Activated gamma-delta T cell treated with anti-CD3 and anti-CD28 coated beads, Interleukin-2, amount 50 U/mL, for 16 hours (primary cell): ENCODE measurements at regions not wholly inside any gene's neighbourhood (a gene's known extent, or its start where the extent isn't known, plus 50 kb on each side); places are given as distances from the start of the nearest gene placed in this dataset.

Source experiments
- DNase-seq: peaks from one replicate; pipeline ENCODE4 v3.0.0-alpha.2; 2020; ENCODE audit warnings: low read depth

DNA sequence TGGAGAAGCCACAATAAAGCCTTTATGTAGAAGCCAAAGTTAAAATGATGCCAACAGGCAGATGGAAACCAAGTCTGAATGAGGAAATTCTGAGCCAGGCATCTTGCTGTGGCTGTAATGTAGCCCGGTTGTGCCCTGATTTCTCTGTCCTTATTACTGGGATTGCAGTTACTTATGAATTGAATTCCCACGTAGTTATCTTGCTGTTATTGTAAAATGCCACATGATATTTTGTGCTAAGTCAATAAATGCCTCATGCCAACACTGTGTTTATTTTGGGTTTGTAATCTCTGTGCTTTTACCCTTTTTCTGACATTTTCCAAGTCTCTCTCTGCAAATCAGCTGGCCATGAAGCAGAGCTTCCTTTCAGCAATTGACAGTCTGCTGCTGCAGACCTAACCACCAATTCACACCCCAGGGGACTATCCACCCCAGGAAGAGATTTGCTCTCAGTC is 486.1 kb upstream of the GOLIM4 start:
- no peak for DNase-seq

GRCh38 chr3:168579010-168579409 is 483.3 kb upstream of the GOLIM4 start:
- no peak for DNase-seq

- no peak for DNase-seq
These were observed 480.0 kb upstream of the GOLIM4 start for GRCh38 chr3:168575750-168576149.

DNA sequence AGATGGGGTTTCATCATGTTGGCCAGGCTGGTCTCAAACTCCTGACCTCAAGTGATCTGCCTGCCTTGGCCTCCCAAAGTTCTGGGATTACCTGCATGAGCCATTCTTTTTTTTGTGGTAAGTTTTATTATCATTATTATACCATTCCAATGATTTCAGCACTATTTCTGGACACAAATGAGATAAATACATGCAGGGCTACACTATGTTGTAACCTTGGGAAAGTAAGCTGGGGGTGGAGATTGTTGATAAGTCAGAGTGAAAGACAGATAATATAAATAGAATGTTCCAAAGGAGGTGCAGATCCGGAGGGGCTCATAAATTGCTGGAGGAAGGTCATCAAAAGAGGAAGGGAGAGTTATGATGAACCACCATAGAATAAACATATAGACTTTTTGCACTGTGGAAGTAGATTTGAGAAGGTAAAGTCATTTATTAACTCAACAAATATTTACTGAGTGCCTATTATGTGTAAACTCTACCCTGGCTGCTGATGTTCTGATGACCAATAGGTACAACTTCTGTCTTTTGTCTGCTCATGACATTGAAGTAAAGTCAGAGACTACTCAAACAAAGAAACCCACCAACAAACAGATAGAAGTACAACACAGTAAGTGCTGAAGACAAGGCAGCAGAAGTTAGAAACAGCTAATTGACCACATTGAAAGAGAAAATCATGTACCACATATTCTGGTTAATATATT is 478.9 kb upstream of the GOLIM4 start:
- DNase-seq: no peak

- DNase-seq: no peak
These were observed 474.9 kb upstream of the GOLIM4 start for GRCh38 chr3:168570404-168571155.

GRCh38 chr3:168558728-168559411 is 463.1 kb upstream of the GOLIM4 start:
- DNase-seq: no peak

DNA sequence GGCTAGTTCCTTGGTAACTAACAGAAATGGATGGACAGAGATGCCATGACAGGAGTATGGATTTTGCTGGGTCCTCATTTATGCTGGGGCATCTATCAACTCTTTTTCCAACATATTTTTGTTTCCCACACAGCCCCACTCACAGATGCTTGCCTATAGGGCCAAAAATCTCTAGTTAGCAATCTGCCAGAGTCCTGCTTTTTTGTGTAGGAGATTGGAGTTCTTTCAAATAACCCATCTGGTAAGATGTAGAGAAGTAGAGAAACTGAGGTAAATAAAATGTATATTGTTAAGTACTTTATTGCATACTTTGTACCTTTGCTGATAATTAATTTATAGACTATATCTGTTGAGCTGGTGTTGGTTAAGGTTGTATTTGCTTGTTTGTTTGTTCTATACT is 456.5 kb upstream of the GOLIM4 start:
- no peak for DNase-seq

DNA sequence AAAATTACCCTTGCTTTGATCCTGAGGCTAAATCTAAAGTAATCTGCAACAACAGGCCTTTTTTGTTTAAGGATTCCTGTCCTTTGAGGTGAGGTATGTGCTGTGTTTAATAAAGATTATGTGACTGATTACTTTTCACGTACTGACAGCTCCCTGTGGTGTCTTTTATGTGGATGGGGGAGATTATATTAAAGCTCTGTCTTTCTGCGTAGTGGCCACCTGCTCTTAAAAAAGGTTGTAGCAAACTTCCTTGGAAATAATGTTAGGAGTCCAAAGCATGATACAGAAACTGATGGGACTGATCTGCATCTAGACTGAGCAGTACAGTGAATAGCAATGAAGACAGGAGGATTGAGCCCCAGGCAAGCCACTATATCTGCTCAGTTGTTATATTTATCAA is 453.0 kb upstream of the GOLIM4 start:
- no peak for DNase-seq

DNA sequence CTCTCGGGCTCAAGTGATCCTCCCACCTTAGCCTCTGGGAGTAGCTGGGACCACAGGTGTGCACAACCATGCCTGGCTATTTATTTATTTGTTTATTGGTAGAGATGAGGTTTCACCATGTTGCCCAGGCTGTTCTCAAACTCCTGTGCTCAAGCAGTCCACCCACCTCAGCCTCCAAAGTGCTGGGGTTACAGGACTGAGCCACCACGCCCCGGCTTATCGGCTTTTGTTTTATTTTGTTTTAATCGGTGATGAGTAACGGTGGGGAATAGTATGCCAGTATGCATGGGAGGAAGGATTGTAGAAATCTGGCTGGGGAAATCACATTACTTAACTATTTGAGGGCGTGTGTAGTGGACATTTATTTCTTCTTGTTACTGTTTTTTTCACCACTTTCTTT is 451.0 kb upstream of the GOLIM4 start:
- DNase-seq: no peak

- no peak for DNase-seq
These were observed 449.9 kb upstream of the GOLIM4 start for GRCh38 chr3:168545591-168545990.

- no peak for DNase-seq
These were observed 448.6 kb upstream of the GOLIM4 start for GRCh38 chr3:168544097-168544957.

DNA sequence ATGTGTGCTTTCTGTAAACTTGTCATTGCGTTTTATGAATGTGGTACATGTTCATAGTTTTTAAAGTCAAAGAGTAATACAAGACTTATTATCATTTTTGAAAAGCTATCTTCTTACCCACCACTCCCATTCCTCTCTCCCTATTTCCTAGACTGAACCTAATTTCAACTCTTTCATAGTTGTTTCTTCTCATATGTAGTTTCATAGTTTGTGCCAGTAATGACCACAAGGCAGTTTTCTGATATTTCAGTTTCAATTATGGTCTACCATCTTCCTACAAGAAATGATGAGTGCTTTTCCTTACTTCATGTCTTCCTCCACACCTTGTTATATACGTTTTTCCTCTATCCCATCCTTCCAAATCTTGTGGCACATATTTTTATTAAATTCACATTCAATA is 445.0 kb upstream of the GOLIM4 start:
- DNase-seq: no peak

DNA sequence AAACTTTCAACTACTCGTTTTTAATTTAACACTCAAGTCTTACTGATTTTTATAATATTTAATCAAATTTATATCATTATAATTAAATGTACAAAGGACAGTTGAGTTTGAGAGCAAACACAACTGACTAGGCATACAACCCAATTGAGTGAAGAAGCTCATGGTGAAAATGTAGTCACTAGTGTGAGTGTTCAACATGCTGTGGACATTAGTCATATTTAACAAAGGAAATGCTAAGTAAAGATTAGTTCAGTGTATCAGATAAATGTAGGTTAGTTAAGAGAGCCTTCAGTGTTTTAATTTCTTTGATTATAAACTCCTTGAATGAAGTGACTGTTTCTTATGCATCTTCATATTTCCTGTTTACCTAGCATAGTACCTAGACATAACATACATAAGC is 444.2 kb upstream of the GOLIM4 start:
- no peak for DNase-seq

GRCh38 chr3:168534761-168535160 is 439.0 kb upstream of the GOLIM4 start:
- no peak for DNase-seq

DNA sequence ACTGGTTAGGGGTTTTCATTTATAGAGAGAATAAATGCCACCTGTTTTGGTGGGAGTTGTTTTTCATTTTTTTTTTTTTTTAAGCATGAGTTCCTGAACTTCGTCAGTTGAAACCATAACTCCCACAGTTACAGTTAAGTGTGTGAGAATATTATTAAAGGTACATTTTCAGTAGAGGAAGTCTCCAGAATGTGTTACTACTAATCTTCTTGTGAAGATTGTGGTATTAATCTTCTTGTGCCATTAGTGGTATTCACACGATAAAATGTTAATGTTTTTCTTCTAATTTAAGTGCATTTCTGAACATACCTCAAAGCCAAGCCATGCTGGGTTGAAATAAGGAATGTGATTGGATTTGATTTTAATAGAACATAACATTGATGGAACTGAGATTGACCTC is 437.9 kb upstream of the GOLIM4 start:
- DNase-seq: no peak

- DNase-seq: no peak
These were observed 436.4 kb upstream of the GOLIM4 start for GRCh38 chr3:168532135-168532534.

GRCh38 chr3:168531116-168531515 is 435.4 kb upstream of the GOLIM4 start:
- no peak for DNase-seq

DNA sequence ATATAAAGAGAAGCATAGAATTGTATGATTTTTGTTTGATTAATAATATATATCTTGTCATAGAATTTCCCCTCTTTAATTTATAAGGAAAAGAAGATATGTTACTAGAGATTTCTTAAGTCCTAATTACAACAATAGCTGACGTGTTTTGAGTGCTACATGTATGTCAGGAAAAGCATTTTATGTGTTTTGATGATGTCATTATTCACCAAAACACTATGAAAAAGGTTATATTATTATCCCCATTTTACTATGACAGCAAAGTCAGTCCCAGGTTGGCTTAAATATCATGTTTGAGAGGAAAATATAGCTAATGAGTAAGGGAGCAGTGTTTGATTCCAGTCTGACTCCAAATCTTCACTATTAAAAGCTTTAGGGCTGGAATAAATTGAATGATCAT is 428.4 kb upstream of the GOLIM4 start:
- DNase-seq: no peak

- DNase-seq: no peak
These were observed 421.7 kb upstream of the GOLIM4 start for GRCh38 chr3:168517249-168518071.

- DNase-seq: no peak
These were observed 418.5 kb upstream of the GOLIM4 start for GRCh38 chr3:168514252-168514651.

DNA sequence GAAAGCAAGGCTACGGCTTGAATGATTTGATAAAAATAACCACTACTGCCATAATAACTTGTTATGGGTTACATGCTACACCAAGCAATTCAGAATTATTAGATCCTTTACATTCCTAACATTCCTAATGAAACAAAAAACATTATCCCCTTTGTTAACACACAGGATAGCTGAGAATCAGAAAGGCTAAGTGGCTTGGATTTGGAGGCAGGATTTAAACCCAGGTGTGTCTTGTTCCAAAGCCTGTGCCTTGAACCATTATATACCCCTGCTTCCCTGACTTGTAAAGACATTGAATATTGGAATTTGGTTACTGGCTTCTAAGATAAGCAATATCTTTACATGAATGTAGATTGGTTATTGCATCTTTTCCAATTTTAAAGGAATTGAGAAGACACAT is 417.1 kb upstream of the GOLIM4 start:
- DNase-seq: no peak
